HCT116 (cell line): ENCODE measurements at regions not wholly inside any gene's neighbourhood (a gene's known extent, or its start where the extent isn't known, plus 50 kb on each side); places are given as distances from the start of the nearest gene placed in this dataset.

Experiments
- ATAC-seq: fragments of 200-7000 bp; cut with Tn5 transposase; 2 replicates; pipeline ENCODE4 v1.9.1; 2020; ENCODE audit warnings: mild to moderate bottlenecking, moderate library complexity
- BruUV-seq: library from RNA; stranded (reverse); fragments of 400-500 nt; replicated peaks from 2 replicates; lab custom pipeline; 2021; lab: Mats Ljungman, UMichigan
- CTCF ChIA-PET: fragments of 300-600 bp; sonication (Branson Sonifier 250); formaldehyde crosslinking; loops from one replicate; lab custom pipeline; 2021; ENCODE audit warnings: antibody characterized with exemption; lab: Charles Lee
- POLR2A ChIA-PET: fragments of 300-600, 350-600 bp; sonication (Branson Sonifier 250); formaldehyde crosslinking; loops from one replicate; lab custom pipeline; 2021; ENCODE audit warnings: antibody characterized with exemption; lab: Charles Lee
- RAD21 ChIA-PET, 2 experiments: fragments of 300-600 bp; sonication (Branson Sonifier 250); formaldehyde crosslinking; loops; one replicate each; lab custom pipeline; 2023; ENCODE audit warnings: low total read pairs in 2 of 2; ENCODE audit not compliant: uncharacterized antibody in 2 of 2, unreplicated experiment in 2 of 2, low non-redundant PET in 1 of 2; lab: Charles Lee
- DNase-seq: peaks from one replicate; pipeline ENCODE4 v3.0.0-alpha.2; 2010; ENCODE audit warnings: low read depth, low spot score
- H2AFZ ChIP-seq: fragments of 200-600 bp; shearing (Covaris generic), sonication (generic); 2 replicates; pipeline ENCODE4 v1.6.1; 2017; ENCODE audit warnings: low read depth, mixed run types, mixed read lengths, antibody characterized with exemption, low read length; ENCODE audit not compliant: poor library complexity, severe bottlenecking
- H3K27ac ChIP-seq: 2 replicates; pipeline ENCODE4 v1.5.1; 2012; ENCODE audit warnings: low read depth, low read length
- H3K27me3 ChIP-seq: fragments of 200-600 bp; sonication (generic); 2 replicates; pipeline ENCODE4 v1.6.1; 2016; ENCODE audit warnings: mixed run types, low read length, mixed read lengths; ENCODE audit not compliant: insufficient read depth
- H3K36me3 ChIP-seq, 2 experiments: fragments of 200-500 bp in 1 of 2; fragments of 200-600 bp in 1 of 2; sonication (Bioruptor generic) in 1 of 2; sonication (generic) in 1 of 2; 2 replicates each; pipeline versions ENCODE4 v1.5.1 to v1.6.1; 2014 to 2016; ENCODE audit warnings: low read length in 2 of 2, inconsistent platforms in 1 of 2, mixed read lengths in 1 of 2, mixed run types in 1 of 2; ENCODE audit not compliant: insufficient read depth in 2 of 2, control insufficient read depth in 1 of 2
- H3K4me1 ChIP-seq, 2 experiments: fragments of 200-600 bp in 1 of 2; sonication (generic) in 1 of 2; 2 replicates each; pipeline versions ENCODE4 v1.5.1 to v1.6.1; 2012 to 2017; ENCODE audit warnings: low read length in 2 of 2, inconsistent platforms in 1 of 2, mild to moderate bottlenecking in 1 of 2, mixed read lengths in 1 of 2, mixed run types in 1 of 2, moderate library complexity in 1 of 2; ENCODE audit not compliant: insufficient read depth in 2 of 2, control insufficient read depth in 1 of 2
- H3K4me2 ChIP-seq: fragments of 200-600 bp; sonication (generic); 2 replicates; pipeline ENCODE4 v1.6.1; 2017; ENCODE audit warnings: mixed run types, low read length, mixed read lengths
- H3K4me3 ChIP-seq, 2 experiments: fragments of 200-600 bp in 1 of 2; sonication (generic) in 1 of 2; replicated peaks in 1 of 2; 2 replicates each; pipeline ENCODE4 v1.5.1; 2011 to 2016; ENCODE audit warnings: low read length in 2 of 2, control low read depth in 1 of 2, low read depth in 1 of 2, mild to moderate bottlenecking in 1 of 2, mixed read lengths in 1 of 2, mixed run types in 1 of 2
- H3K79me2 ChIP-seq: fragments of 200-600 bp; sonication (generic); 2 replicates; pipeline ENCODE4 v1.6.1; 2017; ENCODE audit warnings: mild to moderate bottlenecking, mixed run types, low read length, moderate library complexity, mixed read lengths; ENCODE audit not compliant: insufficient read depth
- H3K9ac ChIP-seq: fragments of 200-600 bp; sonication (generic); 2 replicates; pipeline ENCODE4 v1.6.1; 2016; ENCODE audit warnings: low read length, mixed read lengths
- H3K9me2 ChIP-seq: fragments of 200-600 bp; sonication (generic), shearing (Covaris generic); 2 replicates; pipeline ENCODE4 v1.6.1; 2017; ENCODE audit warnings: mixed run types, mild to moderate bottlenecking, moderate library complexity; ENCODE audit not compliant: insufficient read depth
- H3K9me3 ChIP-seq, 2 experiments: fragments of 200-500 bp in 1 of 2; fragments of 200-600 bp in 1 of 2; sonication (Bioruptor generic) in 1 of 2; sonication (generic) in 1 of 2; 2 replicates each; pipeline ENCODE4 v1.6.1; 2014 to 2017; ENCODE audit warnings: low read length in 2 of 2, mixed read lengths in 2 of 2, inconsistent platforms in 1 of 2, low read depth in 1 of 2, mild to moderate bottlenecking in 1 of 2, mixed run types in 1 of 2, moderate library complexity in 1 of 2; ENCODE audit not compliant: control insufficient read depth in 1 of 2, insufficient read depth in 1 of 2
- H4K20me1 ChIP-seq: fragments of 200-600 bp; sonication (generic), shearing (Covaris generic); 2 replicates; pipeline ENCODE4 v1.6.1; 2017; ENCODE audit warnings: mixed run types, mild to moderate bottlenecking, moderate library complexity; ENCODE audit not compliant: insufficient read depth
- CBX3 ChIP-seq: IDR thresholded peaks from 2 replicates; pipeline ENCODE4 v1.6.1; 2012; ENCODE audit warnings: low read depth
- CTCF ChIP-seq, 3 experiments: fragments of 200-600 bp in 1 of 3; sonication (generic) in 1 of 3; IDR thresholded peaks in 2 of 3; conservative IDR thresholded peaks in 1 of 3; 2 replicates each; pipeline ENCODE4 v1.5.1; 2012 to 2017; ENCODE audit warnings: low read depth in 2 of 3, low read length in 2 of 3, antibody characterized with exemption in 1 of 3, borderline replicate concordance in 1 of 3, control low read depth in 1 of 3, mild to moderate bottlenecking in 1 of 3, mixed read lengths in 1 of 3, mixed run types in 1 of 3, moderate library complexity in 1 of 3; ENCODE audit not compliant: insufficient read depth in 1 of 3
- EGR1 ChIP-seq: IDR thresholded peaks from 2 replicates; pipeline ENCODE4 v1.6.1; 2012; ENCODE audit warnings: low read depth
- EZH2 ChIP-seq: fragments of 200-600 bp; sonication (generic); IDR thresholded peaks from 2 replicates; pipeline ENCODE4 v1.6.1; 2017; ENCODE audit warnings: antibody characterized with exemption, mixed run types
- EZH2phosphoT487 ChIP-seq: fragments of 200-600 bp; IDR thresholded peaks from 2 replicates; pipeline ENCODE4 v1.6.1; 2018; ENCODE audit warnings: antibody characterized with exemption, borderline replicate concordance
- POLR2A ChIP-seq: IDR thresholded peaks from 2 replicates; pipeline ENCODE4 v1.7.0; 2011; ENCODE audit warnings: borderline replicate concordance; ENCODE audit not compliant: insufficient read depth, insufficient read length; ENCODE audit errors: extremely low read depth
- SIN3A ChIP-seq: IDR thresholded peaks from 2 replicates; pipeline ENCODE4 v1.6.1; 2012; ENCODE audit warnings: low read depth
- SP1 ChIP-seq: IDR thresholded peaks from 2 replicates; pipeline ENCODE4 v1.6.1; 2012; ENCODE audit warnings: low read depth
- SRF ChIP-seq: IDR thresholded peaks from 2 replicates; pipeline ENCODE4 v1.6.1; 2012; ENCODE audit warnings: low read depth
- TCF7L2 ChIP-seq: IDR thresholded peaks from 2 replicates; pipeline ENCODE4 v1.7.0; 2011; ENCODE audit warnings: borderline replicate concordance, inconsistent platforms; ENCODE audit not compliant: insufficient read depth, insufficient read length; ENCODE audit errors: extremely low read depth
- YY1 ChIP-seq: IDR thresholded peaks from 2 replicates; pipeline ENCODE4 v1.6.1; 2011; ENCODE audit warnings: low read length, low read depth, moderate library complexity, mild to moderate bottlenecking; ENCODE audit not compliant: insufficient replicate concordance; ENCODE audit errors: extremely low read depth
- ZFX ChIP-seq: fragments of 450-650 bp; IDR thresholded peaks from 2 replicates; pipeline ENCODE4 v1.6.1; 2017
- intact Hi-C: fragments of 100-400 bp; cut with micrococcal nuclease; formaldehyde crosslinking; loops from 2 replicates; pipeline ENCODE4 v1.10.0; 2022
- TF ChIP-seq, protein P1 (sequence below): IDR thresholded peaks from 2 replicates; pipeline ENCODE4 v1.6.1; 2012

DNA sequence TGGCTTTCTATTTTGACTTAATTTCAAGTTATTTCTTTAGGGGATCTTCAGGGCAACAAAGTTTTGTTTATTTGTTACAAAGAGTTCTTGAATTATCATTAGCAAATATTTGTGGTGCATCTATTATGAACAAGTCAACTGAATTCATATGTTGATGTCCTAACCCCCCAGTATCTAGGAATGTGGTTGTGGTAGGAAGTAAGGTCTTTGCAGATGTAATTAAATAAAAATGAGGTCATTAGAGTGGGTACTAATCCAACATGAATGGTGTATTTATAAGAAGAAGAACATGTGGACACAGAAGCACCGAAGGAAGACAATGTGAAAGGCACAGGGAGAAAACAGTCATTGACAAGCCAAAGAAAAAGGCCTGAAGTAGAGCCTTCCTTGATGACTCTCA lies 474.0 kb upstream of the DAB2 start:
- H3K4me3 ChIP-seq = no peak overlapping the region
- POLR2A ChIA-PET = no interaction called here
- no TSS peak for BruUV-seq
- ATAC-seq = no peak
- H3K36me3 ChIP-seq = no peaks in the 10 kb centered on the region
- RAD21 ChIA-PET = no interaction called here
- H3K79me2 ChIP-seq = no peaks in the 10 kb centered on the region
- no peak for DNase-seq
- no peaks in the 10 kb centered on the region for H3K4me1 ChIP-seq
- no peak overlapping the region for H2AFZ ChIP-seq
- H3K9me2 ChIP-seq = no peaks in the 10 kb centered on the region
- no peak overlapping the region for H3K27ac ChIP-seq
- H3K4me2 ChIP-seq = no peak overlapping the region
- H4K20me1 ChIP-seq = no peaks in the 10 kb centered on the region
- TF ChIP-seq ZFX (no peak), YY1 (no peak), SRF (no peak), SP1 (no peak)
- CTCF ChIA-PET = no interaction called here
- H3K9me3 ChIP-seq = no peaks in the 10 kb centered on the region
- no peaks in the 10 kb centered on the region for H3K27me3 ChIP-seq
- H3K9ac ChIP-seq = no peak overlapping the region
- intact Hi-C loops = no loop called here

DNA sequence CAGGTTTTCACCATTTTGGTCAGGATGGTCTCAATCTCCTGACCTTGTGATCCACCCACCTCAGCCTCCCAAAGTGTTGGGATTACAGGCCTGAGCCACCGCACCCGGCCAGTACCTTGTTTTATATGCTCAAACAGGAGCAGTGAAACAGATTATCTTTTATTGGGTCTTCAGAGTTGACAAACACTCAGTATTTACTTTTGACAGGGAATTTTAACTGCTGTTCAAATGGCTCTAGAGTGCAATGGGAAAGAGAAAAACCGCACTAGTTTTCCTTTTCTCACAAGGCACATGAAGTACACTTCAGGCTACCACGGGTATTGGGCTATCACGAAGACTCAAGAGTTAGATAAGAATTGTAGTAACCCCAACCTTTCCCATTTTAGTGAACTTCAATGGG lies 471.9 kb upstream of the DAB2 start:
- Histone ChIP-seq H3K36me3 (no peaks in the 10 kb centered on the region), H3K4me3 (no peak overlapping the region), H3K4me2 (no peak overlapping the region), H3K4me1 (no peaks in the 10 kb centered on the region), H3K27me3 (no peaks in the 10 kb centered on the region), H3K9me3 (no peaks in the 10 kb centered on the region)
- intact Hi-C loops = no loop called here
- no TSS peak for BruUV-seq
- ATAC-seq (no peak), DNase-seq (no peak)
- no peak for TF ChIP-seq SIN3A
- TF ChIP-seq CTCF (IDR thresholded peaks at IDR 0.05 in 2 of 3, conservative IDR thresholded peaks at IDR 0.05 in 1 of 3; ENCODE audit: borderline replicate concordance in 1 of 3, insufficient read depth in 1 of 3, low read depth in 2 of 3, low read length in 2 of 3) = no peak
- no peak for TF ChIP-seq EGR1
- TF ChIP-seq, protein P1, sequence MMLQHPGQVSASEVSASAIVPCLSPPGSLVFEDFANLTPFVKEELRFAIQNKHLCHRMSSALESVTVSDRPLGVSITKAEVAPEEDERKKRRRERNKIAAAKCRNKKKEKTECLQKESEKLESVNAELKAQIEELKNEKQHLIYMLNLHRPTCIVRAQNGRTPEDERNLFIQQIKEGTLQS = no peak
- no peak for TF ChIP-seq ZFX
- TF ChIP-seq EZH2 = no peak
- no peak for TF ChIP-seq CBX3
- no peak for TF ChIP-seq POLR2A
- TF ChIP-seq SRF = no peak
- no peak for TF ChIP-seq EZH2phosphoT487
- TF ChIP-seq YY1 = no peak
- no peak for TF ChIP-seq TCF7L2
- TF ChIP-seq, all 23 proteins: peak for 0
- H4K20me1 ChIP-seq = no peaks in the 10 kb centered on the region
- H2AFZ ChIP-seq = no peak overlapping the region
- POLR2A ChIA-PET = no interaction called here
- no peaks in the 10 kb centered on the region for H3K79me2 ChIP-seq
- H3K27ac ChIP-seq = no peak overlapping the region
- RAD21 ChIA-PET = no interaction called here
- no peaks in the 10 kb centered on the region for H3K9me2 ChIP-seq
- CTCF ChIA-PET = no interaction called here
- no peak overlapping the region for H3K9ac ChIP-seq
